GM19372 (cell line): ENCODE measurements at regions not wholly inside any gene's neighbourhood (a gene's known extent, or its start where the extent isn't known, plus 50 kb on each side); places are given as distances from the start of the nearest gene placed in this dataset.
"Not testable (repeated sequence)": the region's sequence is repeated elsewhere in the genome, so short reads cannot be mapped to it uniquely, and the experiment has no call there.

Experiments used
- ATAC-seq: cut with Tn5 transposase; IDR thresholded peaks from one replicate; pipeline ENCODE4 v1.9.1; 2021; ENCODE audit warnings: mild to moderate bottlenecking, low read depth, moderate library complexity; ENCODE audit not compliant: unreplicated experiment

DNA sequence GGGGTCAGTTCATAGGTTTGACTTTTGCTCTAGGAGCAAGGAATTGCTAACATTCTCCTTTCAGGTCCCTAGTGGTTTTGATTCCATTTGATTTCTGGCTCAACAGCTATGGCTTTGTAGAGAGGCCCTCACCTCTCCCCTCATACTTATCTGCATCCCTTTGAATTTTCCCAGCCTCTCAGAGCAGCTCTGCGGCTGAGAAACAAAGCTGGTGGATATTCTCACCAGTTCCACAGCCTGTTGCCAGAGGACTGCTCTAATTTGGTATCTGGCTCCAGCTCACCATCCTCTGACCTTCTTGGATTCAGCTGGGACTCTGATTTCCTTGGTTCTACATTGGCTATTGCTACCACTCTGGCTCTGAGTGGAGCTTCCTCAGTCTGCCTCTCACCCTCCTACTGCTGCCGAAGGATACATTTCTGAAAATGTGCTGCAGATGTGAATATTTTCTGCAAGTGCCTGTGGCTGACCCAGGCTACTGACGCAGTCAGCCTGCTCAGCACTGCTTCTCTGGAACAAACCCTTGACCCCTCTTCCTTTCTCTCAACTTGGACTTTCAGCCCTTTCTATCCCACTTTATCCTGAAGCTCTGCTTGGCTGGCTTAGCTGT is 110.9 kb upstream of the ENPEP start:
- no peak for ATAC-seq

DNA sequence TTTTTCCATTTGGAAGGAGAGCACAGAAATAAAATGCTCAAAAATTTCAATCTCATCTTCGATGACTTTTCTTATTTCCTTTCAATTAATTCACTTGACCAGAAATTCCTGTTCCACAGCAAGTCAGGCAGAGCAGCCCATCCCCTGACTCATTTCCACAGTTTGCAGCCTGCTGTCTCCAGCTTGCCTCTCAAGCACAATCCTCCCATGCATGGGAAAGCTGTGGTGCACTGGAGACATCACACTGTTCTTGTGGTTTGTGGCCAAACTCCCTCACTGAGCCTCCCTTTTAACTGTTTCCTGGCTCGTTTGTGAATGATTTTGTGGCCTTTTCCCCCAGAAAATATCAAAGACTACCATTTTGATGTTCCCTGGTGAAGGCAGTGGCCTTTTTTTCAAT is 114.0 kb upstream of the ENPEP start:
- no peak for ATAC-seq

GRCh38 chr4:110359076-110359475 is 116.9 kb upstream of the ENPEP start:
- ATAC-seq = no peak

DNA sequence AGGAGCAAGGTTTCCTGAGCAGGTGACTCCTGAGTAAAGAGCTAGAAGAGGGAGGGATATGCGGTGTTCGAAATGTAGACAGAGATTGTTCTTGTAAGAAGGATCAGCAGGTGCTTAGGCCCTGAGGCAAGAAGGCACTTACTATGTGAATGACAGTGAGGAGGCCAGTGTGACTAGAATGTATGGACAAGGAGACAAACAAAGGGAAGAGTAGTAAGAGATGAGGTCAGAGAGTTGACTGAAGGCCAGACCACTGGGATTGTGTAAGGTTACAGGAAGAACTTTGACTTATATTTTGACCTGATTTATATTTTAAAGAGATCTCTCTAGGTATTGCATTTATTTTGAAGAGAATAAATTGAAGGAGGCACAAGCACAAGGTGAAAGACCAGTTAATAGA is 118.4 kb upstream of the ENPEP start:
- no peak for ATAC-seq

DNA sequence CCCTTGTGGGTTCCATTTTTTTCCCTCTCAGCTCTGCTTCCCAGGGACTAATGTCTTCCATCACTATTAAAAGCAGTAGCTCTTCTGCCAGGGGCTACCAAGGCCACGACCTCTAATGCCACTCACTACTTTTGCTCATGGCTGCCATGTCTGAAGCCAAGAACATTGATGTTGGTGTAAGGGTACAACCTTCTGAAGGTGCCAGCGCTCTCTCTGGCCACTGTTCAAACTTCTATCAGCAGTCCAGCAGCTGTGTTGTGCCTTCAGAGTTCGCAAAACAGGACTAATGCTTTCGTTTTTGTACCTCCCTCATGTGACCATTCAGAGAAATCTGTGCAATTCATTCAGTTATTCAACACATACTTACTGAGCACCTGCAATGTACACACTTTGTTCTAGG is 121.5 kb upstream of the ENPEP start:
- ATAC-seq = no peak

- no peak for ATAC-seq
Observed at GRCh38 chr4:110352670-110353442, 123.1 kb upstream of the ENPEP start.

DNA sequence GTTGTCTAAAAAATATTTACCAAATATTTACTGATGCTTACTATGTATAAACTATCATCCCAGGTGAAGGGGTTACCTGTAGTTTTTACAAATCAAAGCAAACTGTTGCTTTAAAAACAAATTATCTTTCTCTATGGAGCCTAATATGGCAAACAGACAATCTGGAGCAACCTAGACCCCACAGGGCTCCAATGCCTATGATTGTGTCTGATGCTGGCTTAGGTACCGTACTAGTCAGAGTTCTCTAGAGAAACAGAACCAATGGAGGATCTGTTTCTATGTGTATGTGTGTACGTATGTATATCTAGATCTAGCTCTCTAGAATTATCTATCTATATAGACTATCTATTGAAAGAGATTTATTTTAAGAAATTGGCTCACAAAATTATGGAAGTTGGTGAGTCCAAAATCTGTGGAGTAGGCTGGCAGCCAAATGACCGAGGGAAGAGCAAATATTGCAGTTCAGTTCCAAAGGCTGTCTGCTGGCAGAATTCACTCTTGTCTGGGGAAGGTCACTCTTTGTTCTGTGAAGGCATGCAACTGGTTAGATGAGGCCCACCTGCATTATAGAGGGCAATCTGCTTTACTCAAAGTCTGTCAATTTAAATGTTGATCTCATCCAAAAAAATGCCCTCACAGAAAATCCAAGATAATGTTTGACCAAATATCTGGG is 127.1 kb upstream of the ENPEP start:
- no peak for ATAC-seq

DNA sequence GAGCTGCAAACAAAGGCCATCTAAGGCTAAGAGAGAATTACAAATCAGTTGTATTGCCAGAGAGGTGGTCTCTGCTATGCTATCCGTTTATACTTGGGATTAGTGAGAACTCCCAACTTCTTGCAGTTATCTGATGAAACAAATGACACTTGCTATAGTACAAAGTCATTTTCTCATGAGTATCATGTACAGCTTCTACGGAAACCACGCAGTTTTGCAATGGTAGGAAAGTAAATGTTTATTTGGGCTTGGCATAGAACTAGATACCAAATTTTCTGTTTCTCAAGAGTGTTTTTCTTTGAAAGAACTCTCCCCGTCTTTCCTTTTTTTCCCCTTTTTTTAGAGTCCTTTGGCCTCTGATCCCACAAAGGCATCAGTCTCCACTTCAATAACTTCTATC is 128.2 kb upstream of the ENPEP start:
- no peak for ATAC-seq

GRCh38 chr4:110344165-110344564 is 131.8 kb upstream of the ENPEP start:
- no peak for ATAC-seq

DNA sequence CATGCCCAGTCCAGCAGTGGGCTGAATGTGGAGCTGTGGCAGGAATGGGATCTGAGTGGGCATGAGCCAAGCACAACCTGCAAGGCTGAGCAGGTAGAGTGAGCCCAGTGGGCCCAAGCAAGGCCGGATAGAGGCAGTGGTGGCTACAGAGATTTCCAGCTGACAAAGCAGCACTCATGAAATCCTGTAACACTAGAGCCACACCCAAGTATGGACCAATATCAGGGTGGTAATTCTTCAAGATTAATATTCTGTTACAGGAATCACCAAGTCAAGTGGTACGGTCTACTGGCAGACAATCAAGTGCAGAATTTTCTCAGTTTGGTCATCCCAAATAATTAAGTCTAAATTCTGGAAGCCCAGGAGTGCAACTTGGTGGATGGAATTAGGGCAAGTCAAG is 132.4 kb upstream of the ENPEP start:
- no peak for ATAC-seq

GRCh38 chr4:110341118-110341517 is 134.8 kb upstream of the ENPEP start:
- not testable (repeated sequence) for ATAC-seq

GRCh38 chr4:110335399-110335798 is 137.0 kb upstream of the ELOVL6 start:
- ATAC-seq = no peak

- no peak for ATAC-seq
Observed at GRCh38 chr4:110332483-110332882, 134.1 kb upstream of the ELOVL6 start.

- ATAC-seq = not testable (repeated sequence)
Observed at GRCh38 chr4:110326426-110326825, 128.0 kb upstream of the ELOVL6 start.

DNA sequence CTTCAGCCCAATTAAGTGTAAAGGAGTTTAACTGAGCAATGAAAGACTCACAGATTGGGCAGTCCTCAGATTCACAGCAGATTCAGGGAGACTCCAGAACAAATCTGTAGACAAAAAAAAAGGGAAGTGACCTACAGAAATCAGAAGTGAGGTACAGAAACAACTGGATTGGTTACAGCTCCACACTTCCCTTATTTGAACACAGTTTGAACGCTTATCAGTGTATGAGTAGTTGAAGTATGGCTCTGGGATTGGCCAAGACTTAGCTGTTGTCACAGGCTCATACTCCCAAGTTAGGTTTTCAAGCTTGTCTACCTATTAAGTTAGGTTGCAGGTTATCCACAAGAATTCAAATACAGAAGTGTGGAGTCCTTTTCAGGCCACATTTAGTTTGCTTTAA is 112.4 kb upstream of the ELOVL6 start:
- peak; percentile 57 for ATAC-seq

- ATAC-seq = no peak
Observed at GRCh38 chr4:110309675-110310074, 111.3 kb upstream of the ELOVL6 start.

- no peak for ATAC-seq
Observed at GRCh38 chr4:110306303-110306702, 107.9 kb upstream of the ELOVL6 start.

DNA sequence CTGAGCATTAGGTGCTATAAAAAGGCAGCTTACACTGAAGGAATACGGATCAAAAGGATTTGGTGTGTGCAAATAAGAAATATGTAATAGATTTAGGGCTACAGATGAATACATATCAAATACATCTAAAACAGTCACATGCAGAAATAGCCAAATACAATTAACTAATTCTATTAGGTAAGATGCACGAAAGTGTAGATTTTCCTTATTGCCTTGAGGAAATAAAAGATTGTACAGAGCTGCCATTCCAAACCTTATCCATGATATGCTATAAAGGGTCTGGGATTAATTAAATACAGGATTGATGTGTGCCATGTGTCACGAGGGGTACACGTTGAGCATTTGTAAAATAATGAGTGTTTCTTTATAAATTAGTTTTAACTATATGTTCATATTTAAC is 107.0 kb upstream of the ELOVL6 start:
- no peak for ATAC-seq

GRCh38 chr4:110296892-110297291 is 98.5 kb upstream of the ELOVL6 start:
- peak; percentile 82 for ATAC-seq

DNA sequence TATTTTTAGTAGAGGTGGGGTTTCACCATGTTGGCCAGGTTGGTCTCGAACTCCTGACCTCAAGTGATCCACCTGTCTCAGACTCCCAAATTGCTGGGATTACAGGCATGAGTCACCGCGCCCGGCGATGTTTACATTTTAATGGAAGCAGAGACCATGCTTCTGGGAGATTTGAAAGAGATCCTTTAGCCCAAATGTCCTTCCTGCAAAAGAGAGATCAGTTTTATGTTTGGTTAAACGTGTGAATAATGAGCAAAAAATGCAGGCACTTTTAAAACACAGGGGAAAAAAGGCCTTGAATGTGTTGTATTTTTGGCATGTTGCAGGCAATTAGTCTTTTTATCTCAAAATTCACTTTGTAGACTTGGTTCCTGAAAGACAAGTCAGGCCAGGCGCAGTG is 95.8 kb upstream of the ELOVL6 start:
- no peak for ATAC-seq

- no peak for ATAC-seq
Observed at GRCh38 chr4:110292994-110293744, 94.8 kb upstream of the ELOVL6 start.
